Stimulated activated CD8-positive, alpha-beta memory T cell treated with anti-CD3 and anti-CD28 coated beads, Interleukin-4, amount 100 ng/mL, for 48 hours (primary cell): ENCODE measurements at regions not wholly inside any gene's neighbourhood (a gene's known extent, or its start where the extent isn't known, plus 50 kb on each side); places are given as distances from the start of the nearest gene placed in this dataset.

ENCODE experiments used
- DNase-seq: peaks from one replicate; pipeline ENCODE4 v3.0.0-alpha.2; 2020

- no peak for DNase-seq
Observed at GRCh38 chr21:31497914-31498313, 153.9 kb upstream of the TIAM1 start.

- no peak for DNase-seq
Observed at GRCh38 chr21:31493350-31493880, 149.4 kb upstream of the TIAM1 start.

GRCh38 chr21:31491617-31492016, 147.6 kb upstream of the TIAM1 start:
- no peak for DNase-seq

GRCh38 chr21:31490443-31490842, 146.4 kb upstream of the TIAM1 start:
- DNase-seq = no peak

GRCh38 chr21:31489726-31490125, 145.7 kb upstream of the TIAM1 start:
- no peak for DNase-seq

GRCh38 chr21:31489014-31489413, 145.0 kb upstream of the TIAM1 start:
- no peak for DNase-seq

GRCh38 chr21:31484219-31484618, 140.2 kb upstream of the TIAM1 start:
- DNase-seq = no peak

GRCh38 chr21:31483146-31483545, 139.1 kb upstream of the TIAM1 start:
- DNase-seq = no peak

- no peak for DNase-seq
Observed at GRCh38 chr21:31482460-31482859, 138.4 kb upstream of the TIAM1 start.

GRCh38 chr21:31480228-31480627, 136.2 kb upstream of the TIAM1 start:
- no peak for DNase-seq

GRCh38 chr21:31479714-31480113, 135.7 kb upstream of the TIAM1 start:
- DNase-seq = no peak

- DNase-seq = no peak
Observed at GRCh38 chr21:31479222-31479621, 135.2 kb upstream of the TIAM1 start.

- no peak for DNase-seq
Observed at GRCh38 chr21:31476263-31477022, 132.4 kb upstream of the TIAM1 start.

- no peak for DNase-seq
Observed at GRCh38 chr21:31475223-31475622, 131.2 kb upstream of the TIAM1 start.

- no peak for DNase-seq
Observed at GRCh38 chr21:31473685-31474345, 129.8 kb upstream of the TIAM1 start.

- DNase-seq = no peak
Observed at GRCh38 chr21:31471865-31472264, 127.8 kb upstream of the TIAM1 start.

- no peak for DNase-seq
Observed at GRCh38 chr21:31470896-31471694, 127.0 kb upstream of the TIAM1 start.

- no peak for DNase-seq
Observed at GRCh38 chr21:31460980-31461379, 116.9 kb upstream of the TIAM1 start.

GRCh38 chr21:31459457-31459856, 115.4 kb upstream of the TIAM1 start:
- no peak for DNase-seq

GRCh38 chr21:31457675-31458074, 113.6 kb upstream of the TIAM1 start:
- DNase-seq = no peak

- no peak for DNase-seq
Observed at GRCh38 chr21:31456201-31456600, 112.1 kb upstream of the TIAM1 start.

- no peak for DNase-seq
Observed at GRCh38 chr21:31455506-31455905, 111.4 kb upstream of the TIAM1 start.

- no peak for DNase-seq
Observed at GRCh38 chr21:31450980-31451379, 106.9 kb upstream of the TIAM1 start.
